ENCODE measurements at regions not wholly inside any gene's neighbourhood (a gene's known extent, or its start where the extent isn't known, plus 50 kb on each side); places are given as distances from the start of the nearest gene placed in this dataset.

DNA sequence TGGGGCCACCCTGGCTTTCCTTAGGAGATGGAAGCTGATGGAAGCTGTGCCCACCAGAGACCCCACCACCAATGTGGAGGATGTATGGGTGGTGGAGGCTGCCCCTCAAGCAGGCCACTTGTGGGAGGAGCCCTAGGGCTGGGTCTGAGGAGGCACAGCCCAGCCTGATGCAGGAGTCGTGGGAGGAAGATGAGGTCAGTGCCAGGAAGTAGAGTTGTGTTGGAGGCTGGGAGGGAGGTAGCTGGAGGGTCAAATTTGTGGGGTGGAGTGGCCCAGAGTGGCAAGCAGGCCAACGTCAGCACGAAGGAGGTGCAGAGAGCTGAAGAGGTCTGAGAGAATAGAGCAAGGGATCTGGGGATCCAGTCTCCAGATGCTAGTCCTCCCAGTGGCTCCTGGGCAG is 119.0 kb upstream of the USP24 start:
- TF ChIP-seq EP300 (IDR thresholded peaks at IDR 0.05) = no peak
- TF ChIP-seq CTCF (IDR thresholded peaks at IDR 0.05) = no peak

Data from ovary (tissue), 3 donors.